ENCODE measurements at regions not wholly inside any gene's neighbourhood (a gene's known extent, or its start where the extent isn't known, plus 50 kb on each side); places are given as distances from the start of the nearest gene placed in this dataset.

DNA sequence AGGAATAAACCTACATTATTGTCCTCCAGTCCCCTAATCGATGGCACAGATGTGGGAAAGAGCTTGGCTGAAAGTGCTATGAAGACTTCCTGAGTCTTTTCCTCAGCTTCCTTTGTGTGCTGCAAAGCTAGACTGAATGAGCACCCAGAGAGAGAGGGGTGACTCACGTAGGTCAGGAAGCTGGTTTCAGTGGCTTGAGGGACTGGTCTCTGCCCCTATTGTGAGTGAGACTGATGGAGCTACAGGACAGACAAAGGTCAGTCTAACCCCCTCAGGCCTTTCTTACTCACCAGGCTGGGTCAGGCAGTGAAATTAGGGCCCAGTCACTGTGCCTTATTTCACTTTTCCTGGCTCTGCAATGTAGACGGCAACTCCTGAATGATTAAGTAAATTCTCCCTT is 171.1 kb upstream of the GRB10 start:
- TF ChIP-seq FOXA1 (IDR thresholded peaks at IDR 0.05) (no peak), JUND (IDR thresholded peaks at IDR 0.05) (no peak), RXRA (IDR thresholded peaks at IDR 0.05) (no peak), GABPA (IDR thresholded peaks at IDR 0.05 in 1 of 2, conservative IDR thresholded peaks at IDR 0.05 in 1 of 2) (no peak), EGR1 (IDR thresholded peaks at IDR 0.05; ENCODE audit: low read depth in 2 of 2) (no peak), RAD21 (IDR thresholded peaks at IDR 0.05) (no peak), FOXA2 (IDR thresholded peaks at IDR 0.05) (no peak), YY1 (IDR thresholded peaks at IDR 0.05) (no peak), ATF3 (IDR thresholded peaks at IDR 0.05) (no peak), HNF4G (IDR thresholded peaks at IDR 0.05) (no peak), TAF1 (conservative IDR thresholded peaks at IDR 0.05) (no peak), SP1 (IDR thresholded peaks at IDR 0.05) (no peak), HNF4A (conservative IDR thresholded peaks at IDR 0.05) (no peak), NR2F2 (IDR thresholded peaks at IDR 0.05) (no peak), MAX (IDR thresholded peaks at IDR 0.05) (no peak), REST (IDR thresholded peaks at IDR 0.05) (no peak)
- TF ChIP-seq, protein P1, sequence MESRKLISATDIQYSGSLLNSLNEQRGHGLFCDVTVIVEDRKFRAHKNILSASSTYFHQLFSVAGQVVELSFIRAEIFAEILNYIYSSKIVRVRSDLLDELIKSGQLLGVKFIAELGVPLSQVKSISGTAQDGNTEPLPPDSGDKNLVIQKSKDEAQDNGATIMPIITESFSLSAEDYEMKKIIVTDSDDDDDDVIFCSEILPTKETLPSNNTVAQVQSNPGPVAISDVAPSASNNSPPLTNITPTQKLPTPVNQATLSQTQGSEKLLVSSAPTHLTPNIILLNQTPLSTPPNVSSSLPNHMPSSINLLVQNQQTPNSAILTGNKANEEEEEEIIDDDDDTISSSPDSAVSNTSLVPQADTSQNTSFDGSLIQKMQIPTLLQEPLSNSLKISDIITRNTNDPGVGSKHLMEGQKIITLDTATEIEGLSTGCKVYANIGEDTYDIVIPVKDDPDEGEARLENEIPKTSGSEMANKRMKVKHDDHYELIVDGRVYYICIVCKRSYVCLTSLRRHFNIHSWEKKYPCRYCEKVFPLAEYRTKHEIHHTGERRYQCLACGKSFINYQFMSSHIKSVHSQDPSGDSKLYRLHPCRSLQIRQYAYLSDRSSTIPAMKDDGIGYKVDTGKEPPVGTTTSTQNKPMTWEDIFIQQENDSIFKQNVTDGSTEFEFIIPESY (IDR thresholded peaks at IDR 0.05) = no peak
- TF ChIP-seq, protein P2, sequence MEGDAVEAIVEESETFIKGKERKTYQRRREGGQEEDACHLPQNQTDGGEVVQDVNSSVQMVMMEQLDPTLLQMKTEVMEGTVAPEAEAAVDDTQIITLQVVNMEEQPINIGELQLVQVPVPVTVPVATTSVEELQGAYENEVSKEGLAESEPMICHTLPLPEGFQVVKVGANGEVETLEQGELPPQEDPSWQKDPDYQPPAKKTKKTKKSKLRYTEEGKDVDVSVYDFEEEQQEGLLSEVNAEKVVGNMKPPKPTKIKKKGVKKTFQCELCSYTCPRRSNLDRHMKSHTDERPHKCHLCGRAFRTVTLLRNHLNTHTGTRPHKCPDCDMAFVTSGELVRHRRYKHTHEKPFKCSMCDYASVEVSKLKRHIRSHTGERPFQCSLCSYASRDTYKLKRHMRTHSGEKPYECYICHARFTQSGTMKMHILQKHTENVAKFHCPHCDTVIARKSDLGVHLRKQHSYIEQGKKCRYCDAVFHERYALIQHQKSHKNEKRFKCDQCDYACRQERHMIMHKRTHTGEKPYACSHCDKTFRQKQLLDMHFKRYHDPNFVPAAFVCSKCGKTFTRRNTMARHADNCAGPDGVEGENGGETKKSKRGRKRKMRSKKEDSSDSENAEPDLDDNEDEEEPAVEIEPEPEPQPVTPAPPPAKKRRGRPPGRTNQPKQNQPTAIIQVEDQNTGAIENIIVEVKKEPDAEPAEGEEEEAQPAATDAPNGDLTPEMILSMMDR (IDR thresholded peaks at IDR 0.05; ENCODE audit: low read depth, low read length, missing input control) = no peak
- Histone ChIP-seq H3K36me3 (ENCODE audit: control insufficient read depth in 4 of 4, insufficient read depth in 3 of 4, low read depth in 1 of 4, low read length in 3 of 4) (no peaks in the 10 kb centered on the region), H3K9ac (ENCODE audit: low read depth in 1 of 2, low read length in 2 of 2) (no peak overlapping the region), H3K9me3 (ENCODE audit: control insufficient read depth in 4 of 4, low read length in 3 of 4) (peaks cover 0 to 5% (median 1%) of the 10 kb centered on the region in 4 donors), H3K4me1 (ENCODE audit: control insufficient read depth in 4 of 4, insufficient read depth in 4 of 4, low read length in 3 of 4) (no peaks in the 10 kb centered on the region), H3K4me3 (ENCODE audit: low read depth in 1 of 3, low read length in 3 of 3) (no peak overlapping the region), H3K27ac (ENCODE audit: low read depth in 1 of 2, low read length in 2 of 2) (no peak overlapping the region), H3K27me3 (ENCODE audit: control insufficient read depth in 4 of 4, insufficient read depth in 4 of 4, low read length in 3 of 4) (no peaks in the 10 kb centered on the region)
- DNase-seq (ENCODE audit: low spot score) = no peak
- 71% methylated on average over 3 of the region's 3 CpGs for WGBS

Data from liver (tissue), 8 donors.